ENCODE measurements at regions not wholly inside any gene's neighbourhood (a gene's known extent, or its start where the extent isn't known, plus 50 kb on each side); places are given as distances from the start of the nearest gene placed in this dataset.

DNA sequence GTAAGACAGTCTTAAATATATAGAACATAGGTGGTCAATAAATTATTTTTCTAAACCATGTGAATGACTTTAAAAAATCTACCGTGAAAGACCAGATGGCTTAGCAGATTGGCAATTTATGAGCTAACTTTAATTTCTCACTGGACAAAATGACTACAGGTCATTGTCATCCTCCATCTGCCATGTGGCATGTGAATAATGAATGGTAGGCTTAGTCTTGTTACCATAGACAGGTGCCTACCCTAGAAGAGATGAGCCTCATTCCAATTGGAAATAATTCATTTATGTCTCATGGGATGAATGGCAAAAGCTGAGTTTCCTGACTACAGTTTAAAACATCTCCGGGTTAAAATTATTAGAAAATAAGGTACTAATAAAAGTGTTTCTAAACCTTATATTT lies 1043.3 kb downstream of the FAT4 start:
- TF ChIP-seq, protein P1, sequence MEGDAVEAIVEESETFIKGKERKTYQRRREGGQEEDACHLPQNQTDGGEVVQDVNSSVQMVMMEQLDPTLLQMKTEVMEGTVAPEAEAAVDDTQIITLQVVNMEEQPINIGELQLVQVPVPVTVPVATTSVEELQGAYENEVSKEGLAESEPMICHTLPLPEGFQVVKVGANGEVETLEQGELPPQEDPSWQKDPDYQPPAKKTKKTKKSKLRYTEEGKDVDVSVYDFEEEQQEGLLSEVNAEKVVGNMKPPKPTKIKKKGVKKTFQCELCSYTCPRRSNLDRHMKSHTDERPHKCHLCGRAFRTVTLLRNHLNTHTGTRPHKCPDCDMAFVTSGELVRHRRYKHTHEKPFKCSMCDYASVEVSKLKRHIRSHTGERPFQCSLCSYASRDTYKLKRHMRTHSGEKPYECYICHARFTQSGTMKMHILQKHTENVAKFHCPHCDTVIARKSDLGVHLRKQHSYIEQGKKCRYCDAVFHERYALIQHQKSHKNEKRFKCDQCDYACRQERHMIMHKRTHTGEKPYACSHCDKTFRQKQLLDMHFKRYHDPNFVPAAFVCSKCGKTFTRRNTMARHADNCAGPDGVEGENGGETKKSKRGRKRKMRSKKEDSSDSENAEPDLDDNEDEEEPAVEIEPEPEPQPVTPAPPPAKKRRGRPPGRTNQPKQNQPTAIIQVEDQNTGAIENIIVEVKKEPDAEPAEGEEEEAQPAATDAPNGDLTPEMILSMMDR (IDR thresholded peaks at IDR 0.05), result no peak
- no peak for TF ChIP-seq ZFX (IDR thresholded peaks at IDR 0.05; ENCODE audit: borderline replicate concordance)

All from 22Rv1 (cell line).